ENCODE measurements at regions not wholly inside any gene's neighbourhood (a gene's known extent, or its start where the extent isn't known, plus 50 kb on each side); places are given as distances from the start of the nearest gene placed in this dataset.

DNA sequence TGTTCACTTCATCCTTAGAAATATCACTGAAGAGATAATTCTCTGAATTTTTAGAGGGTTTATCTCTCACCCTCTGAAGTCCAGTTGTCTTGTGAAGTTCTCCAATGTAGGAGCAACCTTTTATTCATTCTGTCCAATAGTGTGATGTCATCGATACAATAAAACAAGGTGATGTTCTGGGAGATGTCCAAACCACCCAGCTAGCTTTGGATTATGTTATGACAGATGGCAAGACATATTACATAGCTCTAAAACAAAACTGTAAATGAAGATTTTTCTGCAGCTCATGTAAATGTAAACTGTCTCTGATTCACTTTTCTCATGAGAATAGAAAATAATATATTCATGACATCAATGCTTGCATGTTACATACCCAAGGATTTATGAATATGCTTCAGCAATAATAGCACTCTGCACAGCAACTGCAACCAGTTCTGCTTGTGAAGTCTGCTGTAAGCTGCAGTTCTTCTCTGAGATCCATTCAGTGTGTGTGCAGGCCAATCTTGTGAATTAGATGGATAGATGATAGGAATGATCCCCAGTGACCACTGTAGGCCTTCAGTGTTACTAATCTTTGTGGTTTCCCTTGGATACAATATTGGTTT is 172.6 kb upstream of the CDH12 start:
- Histone ChIP-seq H3K36me3 (ENCODE audit: control insufficient read depth, insufficient read depth, low read length) (no peaks in the 10 kb centered on the region), H3K9ac (ENCODE audit: insufficient read depth, low read length) (no peak overlapping the region), H3K27ac (ENCODE audit: insufficient read depth, low read length) (no peak overlapping the region), H3K27me3 (ENCODE audit: control insufficient read depth, insufficient read depth, low read length) (no peaks in the 10 kb centered on the region), H4K20me1 (ENCODE audit: control insufficient read depth, extremely low read depth, insufficient read depth, low read length) (no peaks in the 10 kb centered on the region), H3K9me3 (ENCODE audit: control insufficient read depth, insufficient read depth, low read depth, low read length) (no peaks in the 10 kb centered on the region), H3K4me2 (ENCODE audit: extremely low read depth, insufficient read depth, low read length) (no peak overlapping the region), H3K4me1 (ENCODE audit: control insufficient read depth, extremely low read depth, insufficient read depth, low read length) (no peaks in the 10 kb centered on the region), H2AFZ (ENCODE audit: low read length) (no peak overlapping the region), H3K79me2 (ENCODE audit: control insufficient read depth, insufficient read depth, low read length) (no peaks in the 10 kb centered on the region), H3K4me3 (replicated peaks in 1 of 4; ENCODE audit: control extremely low read depth in 1 of 4, insufficient read depth in 1 of 4, low read depth in 3 of 4, low read length in 4 of 4) (no peak overlapping the region)
- TF ChIP-seq EZH2 (IDR thresholded peaks at IDR 0.05; ENCODE audit: low read length, missing control alignments) = no peak
- TF ChIP-seq, protein P1, sequence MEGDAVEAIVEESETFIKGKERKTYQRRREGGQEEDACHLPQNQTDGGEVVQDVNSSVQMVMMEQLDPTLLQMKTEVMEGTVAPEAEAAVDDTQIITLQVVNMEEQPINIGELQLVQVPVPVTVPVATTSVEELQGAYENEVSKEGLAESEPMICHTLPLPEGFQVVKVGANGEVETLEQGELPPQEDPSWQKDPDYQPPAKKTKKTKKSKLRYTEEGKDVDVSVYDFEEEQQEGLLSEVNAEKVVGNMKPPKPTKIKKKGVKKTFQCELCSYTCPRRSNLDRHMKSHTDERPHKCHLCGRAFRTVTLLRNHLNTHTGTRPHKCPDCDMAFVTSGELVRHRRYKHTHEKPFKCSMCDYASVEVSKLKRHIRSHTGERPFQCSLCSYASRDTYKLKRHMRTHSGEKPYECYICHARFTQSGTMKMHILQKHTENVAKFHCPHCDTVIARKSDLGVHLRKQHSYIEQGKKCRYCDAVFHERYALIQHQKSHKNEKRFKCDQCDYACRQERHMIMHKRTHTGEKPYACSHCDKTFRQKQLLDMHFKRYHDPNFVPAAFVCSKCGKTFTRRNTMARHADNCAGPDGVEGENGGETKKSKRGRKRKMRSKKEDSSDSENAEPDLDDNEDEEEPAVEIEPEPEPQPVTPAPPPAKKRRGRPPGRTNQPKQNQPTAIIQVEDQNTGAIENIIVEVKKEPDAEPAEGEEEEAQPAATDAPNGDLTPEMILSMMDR (conservative IDR thresholded peaks at IDR 0.05 in 1 of 2, IDR thresholded peaks at IDR 0.05 in 1 of 2; ENCODE audit: low read depth in 1 of 2, low read length in 2 of 2) = no peak
- peak in 1 of 2 donors; percentile 36 for DNase-seq (ENCODE audit: low read depth in 2 of 2)

DNA sequence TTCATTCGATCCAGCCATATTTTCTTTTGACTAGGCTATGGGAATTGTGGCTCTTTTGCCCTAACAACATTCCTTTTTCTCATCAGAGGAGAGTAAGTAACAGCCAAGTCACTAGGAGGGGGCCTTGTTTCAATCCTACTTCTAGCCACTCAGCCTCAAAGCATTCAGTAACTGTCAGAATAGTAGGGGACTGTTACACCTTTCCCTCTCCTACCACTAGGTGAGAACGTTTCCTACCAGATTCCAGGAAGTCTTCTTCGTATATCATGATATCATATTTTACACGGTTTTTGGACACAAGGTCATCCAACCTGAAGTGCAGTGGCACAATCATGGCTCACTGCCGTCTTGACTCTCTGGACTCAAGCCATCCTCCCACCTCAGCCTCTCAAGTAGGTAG is 171.3 kb upstream of the CDH12 start:
- Histone ChIP-seq H2AFZ (ENCODE audit: low read length) (no peak overlapping the region), H3K36me3 (ENCODE audit: control insufficient read depth, insufficient read depth, low read length) (no peaks in the 10 kb centered on the region), H3K9me3 (ENCODE audit: control insufficient read depth, insufficient read depth, low read depth, low read length) (no peaks in the 10 kb centered on the region), H3K27me3 (ENCODE audit: control insufficient read depth, insufficient read depth, low read length) (no peaks in the 10 kb centered on the region), H3K27ac (ENCODE audit: insufficient read depth, low read length) (no peak overlapping the region), H3K79me2 (ENCODE audit: control insufficient read depth, insufficient read depth, low read length) (no peaks in the 10 kb centered on the region), H3K4me1 (ENCODE audit: control insufficient read depth, extremely low read depth, insufficient read depth, low read length) (no peaks in the 10 kb centered on the region), H3K9ac (ENCODE audit: insufficient read depth, low read length) (no peak overlapping the region), H3K4me3 (replicated peaks in 1 of 4; ENCODE audit: control extremely low read depth in 1 of 4, insufficient read depth in 1 of 4, low read depth in 3 of 4, low read length in 4 of 4) (no peak overlapping the region), H3K4me2 (ENCODE audit: extremely low read depth, insufficient read depth, low read length) (no peak overlapping the region), H4K20me1 (ENCODE audit: control insufficient read depth, extremely low read depth, insufficient read depth, low read length) (no peaks in the 10 kb centered on the region)
- DNase-seq (ENCODE audit: low read depth in 2 of 2) = no peak
- TF ChIP-seq EZH2 (IDR thresholded peaks at IDR 0.05; ENCODE audit: low read length, missing control alignments) = no peak
- TF ChIP-seq, protein P1 (conservative IDR thresholded peaks at IDR 0.05 in 1 of 2, IDR thresholded peaks at IDR 0.05 in 1 of 2; ENCODE audit: low read depth in 1 of 2, low read length in 2 of 2) = no peak

DNA sequence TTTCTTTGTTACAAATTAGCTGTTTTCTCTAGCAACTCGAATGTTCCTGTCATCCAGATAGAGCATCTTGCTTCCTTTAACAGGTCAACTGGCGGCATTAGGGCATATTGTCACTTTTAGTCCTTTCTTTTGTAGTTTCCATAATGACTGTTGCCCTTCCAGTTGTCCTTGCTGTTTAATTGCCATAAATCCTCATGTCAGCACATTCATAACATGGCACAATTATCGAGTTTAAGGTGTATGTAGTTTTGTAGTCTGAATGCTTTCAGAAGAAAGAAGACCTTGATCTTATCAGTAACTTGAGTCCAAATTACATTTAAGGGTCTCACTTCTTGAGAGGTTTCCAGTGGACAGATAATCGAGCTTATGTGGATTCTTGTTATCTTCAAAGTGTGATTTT is 161.7 kb upstream of the CDH12 start:
- H2AFZ ChIP-seq (ENCODE audit: low read length) = no peak overlapping the region
- H3K36me3 ChIP-seq (ENCODE audit: control insufficient read depth, insufficient read depth, low read length) = no peaks in the 10 kb centered on the region
- no peak overlapping the region for H3K27ac ChIP-seq (ENCODE audit: insufficient read depth, low read length)
- no peaks in the 10 kb centered on the region for H4K20me1 ChIP-seq (ENCODE audit: control insufficient read depth, extremely low read depth, insufficient read depth, low read length)
- no peak overlapping the region for H3K9ac ChIP-seq (ENCODE audit: insufficient read depth, low read length)
- no peaks in the 10 kb centered on the region for H3K79me2 ChIP-seq (ENCODE audit: control insufficient read depth, insufficient read depth, low read length)
- H3K4me2 ChIP-seq (ENCODE audit: extremely low read depth, insufficient read depth, low read length) = no peak overlapping the region
- H3K4me1 ChIP-seq (ENCODE audit: control insufficient read depth, extremely low read depth, insufficient read depth, low read length) = no peaks in the 10 kb centered on the region
- H3K9me3 ChIP-seq (ENCODE audit: control insufficient read depth, insufficient read depth, low read depth, low read length) = no peaks in the 10 kb centered on the region
- H3K4me3 ChIP-seq (replicated peaks in 1 of 4; ENCODE audit: control extremely low read depth in 1 of 4, insufficient read depth in 1 of 4, low read depth in 3 of 4, low read length in 4 of 4) = no peak overlapping the region
- no peak for TF ChIP-seq EZH2 (IDR thresholded peaks at IDR 0.05; ENCODE audit: low read length, missing control alignments)
- TF ChIP-seq, protein P1 (conservative IDR thresholded peaks at IDR 0.05 in 1 of 2, IDR thresholded peaks at IDR 0.05 in 1 of 2; ENCODE audit: low read depth in 1 of 2, low read length in 2 of 2) = no peak
- H3K27me3 ChIP-seq (ENCODE audit: control insufficient read depth, insufficient read depth, low read length) = no peaks in the 10 kb centered on the region
- no peak for DNase-seq (ENCODE audit: low read depth in 2 of 2)

All from fibroblast of lung (primary cell).